HepG2 (cell line): ENCODE measurements at regions not wholly inside any gene's neighbourhood (a gene's known extent, or its start where the extent isn't known, plus 50 kb on each side); places are given as distances from the start of the nearest gene placed in this dataset.

Experiments used
- FOSL1 ChIP-seq: sonication (generic); formaldehyde crosslinking; IDR thresholded peaks from 2 replicates; pipeline ENCODE4 v1.9.0; 2021; ENCODE audit warnings: missing genetic modification reagents, borderline replicate concordance
- GATAD2A ChIP-seq: IDR thresholded peaks from 2 replicates; pipeline ENCODE4 v1.6.1; 2016
- GMEB2 ChIP-seq: IDR thresholded peaks from 2 replicates; pipeline ENCODE4 v1.6.1; 2016; ENCODE audit warnings: missing biosample characterization, missing genetic modification reagents, low read depth
- HCFC1 ChIP-seq: fragments of 150-350 bp; IDR thresholded peaks from 2 replicates; pipeline ENCODE4 v1.6.1; 2014; ENCODE audit warnings: low read depth, low read length
- HNF4A ChIP-seq: sonication (generic); formaldehyde crosslinking; IDR thresholded peaks from 2 replicates; pipeline ENCODE4 v1.4.0; 2020; ENCODE audit warnings: missing genetic modification reagents
- NFE2L2 ChIP-seq: fragments of 150-350 bp; IDR thresholded peaks from 2 replicates; pipeline ENCODE4 v1.6.1; 2014; ENCODE audit warnings: low read length
- PBX3 ChIP-seq: sonication (generic); formaldehyde crosslinking; IDR thresholded peaks from 2 replicates; pipeline ENCODE4 v1.8.1; 2023; ENCODE audit warnings: missing genetic modification reagents, inconsistent platforms, borderline replicate concordance
- SRSF4 ChIP-seq: fragments of 200-400 bp; formaldehyde crosslinking; IDR thresholded peaks from one replicate; pipeline ENCODE4 v1.6.1; 2018; ENCODE audit warnings: mild to moderate bottlenecking, low read depth, low read length, moderate library complexity; ENCODE audit not compliant: poor library complexity, severe bottlenecking
- ZNF280B ChIP-seq: sonication (generic); formaldehyde crosslinking; IDR thresholded peaks from 2 replicates; pipeline ENCODE4 v1.5.0; 2020; ENCODE audit warnings: missing genetic modification reagents, mild to moderate bottlenecking, borderline replicate concordance
- ZNF430 ChIP-seq: sonication (generic); formaldehyde crosslinking; IDR thresholded peaks from 2 replicates; pipeline ENCODE4 v1.9.0; 2021; ENCODE audit warnings: mild to moderate bottlenecking, missing genetic modification reagents
- ZNF451 ChIP-seq: sonication (generic); formaldehyde crosslinking; IDR thresholded peaks from 2 replicates; pipeline ENCODE4 v1.5.0; 2020; ENCODE audit warnings: mild to moderate bottlenecking, missing genetic modification reagents

- TF ChIP-seq PBX3 (CRISPR knock-in tag), result no peak
- no peak for TF ChIP-seq NFE2L2
- no peak for TF ChIP-seq HCFC1
- no peak for TF ChIP-seq ZNF430 (CRISPR knock-in tag)
- TF ChIP-seq ZNF280B (CRISPR knock-in tag), result no peak
- no peak for TF ChIP-seq SRSF4
- TF ChIP-seq ZNF451, result no peak
- TF ChIP-seq GMEB2, result no peak
- no peak for TF ChIP-seq FOSL1 (CRISPR knock-in tag)
- TF ChIP-seq HNF4A (CRISPR knock-in tag), result no peak
- TF ChIP-seq GATAD2A (CRISPR knock-in tag), result no peak
Measured at GRCh38 chr6:100126790-100127484, 132.9 kb upstream of the MCHR2 start (continued).
